Activated gamma-delta T cell treated with Interleukin-2 at 50 U/mL for 16 hours (primary cell): ENCODE measurements at regions not wholly inside any gene's neighbourhood (a gene's known extent, or its start where the extent isn't known, plus 50 kb on each side); places are given as distances from the start of the nearest gene placed in this dataset.
"Not testable (repeated sequence)": the region's sequence is repeated elsewhere in the genome, so short reads cannot be mapped to it uniquely, and the experiment has no call there.

Experiments used
- DNase-seq: peaks from one replicate; pipeline ENCODE4 v3.0.0-alpha.2; 2020

GRCh38 chr2:33719067-33719466, 120.0 kb upstream of the FAM98A start:
- no peak for DNase-seq

DNA sequence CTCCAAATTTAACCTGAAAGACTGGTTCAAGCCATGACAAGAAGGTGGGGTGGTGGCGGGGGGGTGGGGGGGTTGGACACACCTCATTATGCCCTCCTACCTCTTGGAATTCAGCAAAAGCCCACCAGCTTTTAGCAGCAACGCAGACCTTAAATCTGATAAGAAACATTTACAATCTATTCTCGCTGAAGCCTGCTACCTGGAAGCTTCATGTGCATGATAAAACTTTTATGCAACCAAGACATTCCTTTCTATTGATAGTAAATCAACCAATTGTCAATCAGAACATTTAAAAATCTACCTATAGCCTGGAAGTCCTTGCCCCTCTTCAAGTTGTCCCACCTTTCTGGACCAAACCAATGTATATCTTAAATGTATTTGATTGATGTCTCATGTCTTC, 113.6 kb upstream of the FAM98A start:
- DNase-seq, result no peak

GRCh38 chr2:33709951-33710350, 110.9 kb upstream of the FAM98A start:
- no peak for DNase-seq

DNA sequence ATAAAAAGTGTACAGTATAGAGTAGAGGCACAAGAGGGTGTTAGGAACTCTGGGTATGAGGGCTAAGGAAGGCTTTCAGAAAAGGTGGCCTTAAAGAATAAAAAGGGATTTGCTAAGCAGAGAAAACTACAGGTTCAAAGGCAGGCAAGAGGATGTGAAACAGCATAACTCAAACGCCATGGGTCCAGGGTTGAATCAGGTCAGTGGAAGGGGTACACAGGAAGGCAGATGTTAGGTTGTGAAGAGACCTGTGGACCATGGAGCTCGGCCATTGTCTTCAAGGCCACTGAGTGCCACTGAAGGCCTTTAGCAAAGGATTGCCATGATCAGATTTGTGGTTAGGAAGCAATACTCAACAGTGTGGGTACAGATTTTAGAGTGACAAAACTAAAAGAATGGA, 108.2 kb upstream of the FAM98A start:
- no peak for DNase-seq

DNA sequence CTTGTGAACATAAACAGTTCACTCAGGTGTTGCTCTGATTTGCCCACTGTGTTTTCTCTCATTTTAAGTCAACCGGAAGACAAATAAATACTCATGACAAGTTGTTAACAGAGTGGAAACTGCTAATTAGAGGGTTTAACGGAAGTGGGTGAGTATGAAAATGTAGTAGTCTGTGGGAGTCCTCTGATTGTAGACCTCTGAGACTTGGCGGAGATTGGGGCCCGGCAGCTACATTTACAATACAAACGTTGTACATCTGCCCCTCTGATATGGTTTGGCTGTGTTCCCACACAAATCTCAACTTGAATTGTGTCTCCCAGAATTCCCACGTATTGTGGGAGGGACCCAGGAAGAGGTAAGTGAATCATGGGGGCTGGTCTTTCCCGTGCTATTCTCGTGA, 107.3 kb upstream of the FAM98A start:
- no peak for DNase-seq

DNA sequence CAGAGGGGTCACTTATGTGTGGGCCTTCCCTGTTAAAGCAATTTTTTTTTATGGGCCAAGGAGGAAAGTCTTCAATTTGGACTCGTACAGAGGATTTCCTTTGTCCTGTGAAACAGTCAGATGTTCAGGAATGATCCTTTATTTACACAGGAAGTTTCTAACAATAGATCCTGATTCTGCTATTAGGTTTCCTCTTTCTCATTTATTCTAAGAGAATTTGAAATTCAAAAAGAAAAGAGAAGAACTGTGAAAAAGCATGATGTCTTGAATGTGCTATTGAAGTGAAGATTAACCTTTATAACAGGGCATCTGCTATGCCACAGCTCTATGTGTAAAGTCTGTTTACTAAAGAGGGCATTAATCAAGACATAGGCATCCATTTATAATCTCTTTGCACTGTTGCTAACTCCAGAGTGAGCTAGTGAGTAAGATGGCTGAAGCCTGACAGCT, 105.3 kb upstream of the FAM98A start:
- no peak for DNase-seq

- DNase-seq, result no peak
Observed at GRCh38 chr2:33696234-33696633, 97.1 kb upstream of the FAM98A start.

- no peak for DNase-seq
Observed at GRCh38 chr2:33694904-33695303, 95.8 kb upstream of the FAM98A start.

DNA sequence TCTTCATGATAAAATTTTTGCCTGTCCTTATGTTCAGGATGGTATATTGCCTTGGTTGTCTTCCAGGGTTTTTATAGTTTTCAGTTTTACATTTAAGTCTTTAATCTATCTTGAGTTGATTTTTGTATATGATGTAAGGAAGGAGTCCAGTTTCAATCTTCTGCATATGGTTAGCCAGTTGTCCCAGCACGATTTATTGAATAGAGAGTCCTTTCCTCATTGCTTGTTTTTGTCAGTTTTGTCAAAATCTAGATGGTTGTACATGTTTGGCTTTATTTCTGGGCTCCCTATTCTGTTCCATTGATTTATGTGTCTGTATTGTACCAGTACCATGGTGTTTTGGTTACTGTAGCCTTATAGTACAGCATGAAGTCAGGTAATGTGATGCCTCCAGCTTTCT, 91.6 kb upstream of the FAM98A start:
- DNase-seq, result not testable (repeated sequence)

DNA sequence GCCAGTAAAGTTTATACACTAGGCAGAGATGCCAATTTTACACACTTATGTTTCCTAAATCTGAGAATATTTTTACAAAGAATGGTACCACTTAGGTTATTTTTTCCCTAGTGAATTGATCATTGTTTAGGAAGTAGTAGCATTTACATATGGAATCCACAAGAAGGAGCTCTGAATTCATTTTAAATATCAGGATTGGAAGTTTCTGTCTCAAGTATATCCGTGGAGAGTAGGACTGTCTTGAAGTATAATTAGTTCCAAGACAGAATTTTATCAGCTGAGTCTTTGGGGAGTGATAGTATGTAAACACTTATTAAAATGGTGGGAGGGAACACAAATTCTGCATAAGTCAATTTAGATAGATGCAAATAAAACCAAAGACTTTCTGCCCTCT, 82.3 kb upstream of the FAM98A start:
- no peak for DNase-seq

DNA sequence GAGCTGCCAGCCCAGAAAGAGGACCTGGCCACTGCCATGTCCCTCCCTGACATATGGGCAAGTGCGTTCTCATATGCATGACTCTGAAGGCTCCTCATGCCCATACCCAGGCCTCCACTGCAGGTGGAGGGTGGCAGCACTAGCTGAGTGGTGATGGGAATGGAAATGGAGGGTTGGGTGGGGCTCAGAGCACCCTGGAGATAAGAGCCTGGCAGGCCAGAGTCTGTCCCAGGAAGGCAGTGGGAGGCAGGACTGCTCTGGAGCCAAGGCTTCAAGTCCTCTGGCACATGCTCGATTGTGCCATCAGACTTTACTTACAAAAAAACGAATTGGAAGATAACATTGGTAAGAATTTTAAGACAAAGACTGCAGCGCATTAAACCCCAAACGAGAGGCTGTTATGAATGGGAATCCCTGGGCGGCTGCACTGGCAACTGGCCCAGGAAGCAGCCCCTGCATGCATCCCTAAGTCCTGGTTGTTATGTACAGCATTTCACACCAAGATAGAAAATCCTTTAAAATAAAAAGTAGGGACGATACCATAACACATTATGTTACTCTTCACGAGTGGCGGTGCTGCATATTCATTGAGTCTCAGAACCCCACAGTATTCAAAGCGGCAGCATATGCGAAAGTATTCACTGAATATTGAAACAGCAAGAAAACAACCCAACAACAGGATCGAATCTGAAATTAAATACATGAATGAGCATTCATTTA, 81.7 kb upstream of the FAM98A start:
- DNase-seq, result no peak

- no peak for DNase-seq
Observed at GRCh38 chr2:33678436-33678835, 79.3 kb upstream of the FAM98A start.

DNA sequence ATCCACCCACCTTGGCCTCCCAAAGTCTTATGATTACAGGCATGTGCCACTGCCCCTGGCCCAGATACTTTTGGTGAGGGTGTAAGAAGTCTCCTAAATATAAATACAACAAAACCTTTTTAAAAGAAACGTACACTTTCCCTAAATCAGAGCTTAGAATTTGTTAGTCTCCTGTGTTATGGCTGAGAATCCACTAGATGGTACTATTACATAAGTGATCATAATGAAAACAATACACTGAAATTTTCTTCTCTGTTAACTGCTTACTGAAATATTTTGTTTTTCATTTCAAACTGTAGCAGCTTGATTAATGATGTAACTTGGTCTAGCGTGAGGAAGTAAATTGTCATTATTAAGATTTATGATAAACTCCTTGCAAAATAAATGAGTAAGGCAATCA, 74.8 kb upstream of the FAM98A start:
- no peak for DNase-seq

DNA sequence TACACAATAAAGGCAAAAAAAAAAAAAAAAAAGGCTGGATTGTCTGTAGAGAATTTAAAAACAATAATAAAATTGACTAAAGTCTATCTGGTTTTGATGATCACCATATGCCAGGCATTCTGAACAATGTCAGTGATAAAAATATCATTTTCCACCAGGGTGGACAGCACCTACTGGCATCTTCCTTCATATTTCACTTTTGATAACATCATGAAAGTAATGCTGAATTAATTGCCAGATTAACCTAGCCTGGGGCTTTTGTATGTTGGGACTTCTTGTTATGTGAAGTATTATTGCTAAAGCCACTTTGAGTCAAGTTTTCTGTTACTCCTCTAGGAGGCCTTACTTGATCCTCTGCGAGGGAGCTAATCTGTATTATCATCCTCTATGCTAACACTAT, 73.8 kb upstream of the FAM98A start:
- DNase-seq, result no peak

GRCh38 chr2:33672389-33672788, 73.3 kb upstream of the FAM98A start:
- DNase-seq, result no peak

DNA sequence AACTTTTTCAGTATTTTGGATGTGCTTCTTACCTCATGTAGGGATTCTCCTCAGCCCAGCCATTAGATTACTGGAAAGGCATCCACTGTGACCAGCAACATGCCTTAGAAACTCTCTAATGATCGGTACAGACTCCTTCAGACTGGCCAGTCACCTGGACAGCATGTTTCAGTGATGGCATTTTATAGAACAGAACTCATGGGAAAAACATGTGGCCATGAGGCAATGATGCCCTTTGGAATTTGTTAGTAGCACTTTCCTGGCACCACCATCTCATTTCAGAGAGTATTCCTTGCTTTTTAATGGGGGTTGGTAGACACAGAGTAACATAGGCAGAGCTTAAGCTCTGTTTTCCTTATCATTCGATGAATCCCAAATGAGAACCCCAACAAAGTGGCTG, 72.1 kb upstream of the FAM98A start:
- DNase-seq, result no peak

DNA sequence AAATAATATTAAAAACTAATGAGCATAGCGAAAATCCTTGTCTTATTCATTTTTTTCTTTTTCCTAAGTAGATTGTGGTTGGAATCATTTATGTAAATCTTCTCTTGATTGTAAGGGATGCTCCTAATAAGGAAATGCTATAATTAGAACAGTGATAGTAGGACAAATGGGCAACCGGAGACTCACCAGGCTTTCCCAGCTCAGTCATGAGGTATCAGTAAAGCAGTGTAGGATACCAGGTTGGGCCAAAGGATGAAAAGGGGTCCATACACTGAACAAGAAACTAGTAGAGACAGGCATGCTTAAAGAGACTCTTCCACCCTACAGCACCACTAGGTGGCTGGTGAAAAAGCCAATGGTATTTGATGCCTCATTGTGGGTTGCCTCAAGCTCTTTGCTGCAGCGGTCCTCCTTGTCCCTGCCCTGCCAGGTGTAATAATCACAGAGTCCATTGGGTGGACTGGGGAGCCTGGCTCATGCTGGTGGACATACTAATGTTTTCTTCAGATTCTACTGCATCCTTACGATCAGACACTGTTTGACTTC, 71.4 kb upstream of the FAM98A start:
- no peak for DNase-seq

- no peak for DNase-seq
Observed at GRCh38 chr2:33666879-33667278, 67.8 kb upstream of the FAM98A start.

DNA sequence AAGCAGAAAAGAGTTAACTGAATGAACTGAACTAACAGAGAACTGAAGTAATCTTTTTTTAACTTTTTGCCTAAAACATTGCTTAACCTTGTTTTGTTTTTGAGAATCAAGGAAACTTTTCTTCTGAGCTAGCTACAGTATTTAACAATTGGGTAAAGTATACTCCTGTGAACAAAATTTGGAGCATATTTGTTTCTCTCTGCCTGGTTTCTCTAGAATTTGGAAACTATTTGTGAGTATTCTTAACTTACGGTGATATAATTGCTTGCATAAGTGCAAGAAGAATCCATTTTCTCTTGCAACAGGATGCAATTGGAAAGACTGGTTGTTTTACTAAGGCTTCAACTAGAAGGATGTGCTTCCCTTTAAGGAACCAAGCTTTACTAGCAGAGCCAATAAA, 65.9 kb upstream of the FAM98A start:
- DNase-seq, result no peak

- DNase-seq, result no peak
Observed at GRCh38 chr2:33660416-33661123, 61.5 kb upstream of the FAM98A start.

GRCh38 chr2:33655626-33656320, 56.7 kb upstream of the FAM98A start:
- DNase-seq, result no peak

GRCh38 chr2:33652830-33653229, 53.7 kb upstream of the FAM98A start:
- DNase-seq, result no peak

DNA sequence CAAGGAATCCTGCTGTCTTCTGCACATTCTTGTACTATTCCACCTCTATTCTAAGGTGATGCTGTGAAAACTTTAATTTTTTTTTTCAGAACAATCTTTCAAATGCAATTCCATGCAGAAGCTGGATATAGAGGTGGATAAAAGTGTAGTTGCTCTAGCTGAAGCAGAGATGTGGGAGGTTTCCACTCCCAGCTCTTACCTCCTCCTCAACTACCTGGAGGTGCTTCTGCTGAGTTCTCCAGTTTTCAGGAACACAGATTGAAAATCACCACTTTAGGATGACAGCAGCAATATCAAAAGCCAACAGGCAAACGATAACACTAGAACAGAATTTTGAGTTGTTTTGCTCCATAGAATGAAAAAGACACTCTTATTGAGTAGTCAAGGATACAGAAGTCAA, 51.1 kb upstream of the FAM98A start:
- no peak for DNase-seq
